Astrocyte (in vitro differentiated cells and primary cell): ENCODE measurements at regions not wholly inside any gene's neighbourhood (a gene's known extent, or its start where the extent isn't known, plus 50 kb on each side); places are given as distances from the start of the nearest gene placed in this dataset.

Experiments
- DNase-seq: peaks from one replicate; pipeline ENCODE4 v3.0.0-alpha.2; 2010; ENCODE audit warnings: low read depth
- FAIRE-seq: peaks from 2 replicates; lab custom pipeline; 2011; peaks lifted over from hg19 to GRCh38; lab: Jason Lieb, UNC
- H2AFZ ChIP-seq: 2 replicates; pipeline ENCODE4 v1.6.0; 2012; ENCODE audit warnings: low read depth, low read length, inconsistent platforms
- H3K27ac ChIP-seq: 2 replicates; pipeline ENCODE4 v1.5.1; 2011; ENCODE audit warnings: low read depth, low read length, inconsistent platforms
- H3K27me3 ChIP-seq: 2 replicates; pipeline ENCODE4 v1.6.0; 2011; ENCODE audit warnings: low read length, inconsistent platforms; ENCODE audit not compliant: insufficient read depth
- H3K36me3 ChIP-seq: 2 replicates; pipeline ENCODE4 v1.5.1; 2011; ENCODE audit warnings: low read length, inconsistent platforms; ENCODE audit not compliant: insufficient read depth
- H3K4me1 ChIP-seq: 2 replicates; pipeline ENCODE4 v1.5.1; 2011; ENCODE audit warnings: low read length, inconsistent platforms; ENCODE audit not compliant: insufficient read depth
- H3K4me2 ChIP-seq: 2 replicates; pipeline ENCODE4 v1.6.0; 2012; ENCODE audit warnings: low read length, inconsistent platforms
- H3K4me3 ChIP-seq: 2 replicates; pipeline ENCODE4 v1.5.1; 2011; ENCODE audit warnings: low read depth, mild to moderate bottlenecking, low read length, inconsistent platforms; ENCODE audit not compliant: insufficient read depth
- H3K79me2 ChIP-seq: 2 replicates; pipeline ENCODE4 v1.6.0; 2012; ENCODE audit warnings: mild to moderate bottlenecking, low read length, inconsistent platforms; ENCODE audit not compliant: insufficient read depth
- H3K9ac ChIP-seq: 2 replicates; pipeline ENCODE4 v1.6.0; 2012; ENCODE audit warnings: mild to moderate bottlenecking, low read length, inconsistent platforms
- H3K9me3 ChIP-seq: 2 replicates; pipeline ENCODE4 v1.5.1; 2012; ENCODE audit warnings: low read depth, mild to moderate bottlenecking, low read length, inconsistent platforms; ENCODE audit not compliant: insufficient read depth
- H4K20me1 ChIP-seq: 2 replicates; pipeline ENCODE4 v1.6.0; 2012; ENCODE audit warnings: low read length, inconsistent platforms; ENCODE audit not compliant: insufficient read depth
- H3K27ac Mint-ChIP-seq: one replicate; pipeline ENCODE4 v1.8.0; 2021; ENCODE audit warnings: mild to moderate bottlenecking, mixed read lengths; ENCODE audit not compliant: unreplicated experiment
- H3K27me3 Mint-ChIP-seq: one replicate; pipeline ENCODE4 v1.8.0; 2021; ENCODE audit warnings: low read depth, mixed read lengths; ENCODE audit not compliant: unreplicated experiment
- H3K36me3 Mint-ChIP-seq: one replicate; pipeline ENCODE4 v1.8.0; 2021; ENCODE audit warnings: low read depth, mixed read lengths; ENCODE audit not compliant: unreplicated experiment
- H3K4me1 Mint-ChIP-seq: one replicate; pipeline ENCODE4 v1.8.0; 2021; ENCODE audit warnings: low read depth, mixed read lengths; ENCODE audit not compliant: unreplicated experiment
- H3K4me3 Mint-ChIP-seq: one replicate; pipeline ENCODE4 v1.8.0; 2021; ENCODE audit warnings: mild to moderate bottlenecking, moderate library complexity, mixed read lengths; ENCODE audit not compliant: unreplicated experiment
- H3K9me3 Mint-ChIP-seq: one replicate; pipeline ENCODE4 v1.8.0; 2021; ENCODE audit warnings: mild to moderate bottlenecking, mixed read lengths; ENCODE audit not compliant: unreplicated experiment
- CTCF ChIP-seq: IDR thresholded peaks from 2 replicates; pipeline ENCODE4 v1.5.1; 2011; ENCODE audit warnings: low read depth, mild to moderate bottlenecking, inconsistent platforms, low read length, moderate library complexity; ENCODE audit not compliant: insufficient read depth
- EZH2 ChIP-seq: IDR thresholded peaks from 2 replicates; pipeline ENCODE4 v1.6.1; 2012; ENCODE audit warnings: mild to moderate bottlenecking, low read length, inconsistent platforms; ENCODE audit not compliant: insufficient read depth

GRCh38 chr2:150133623-150134022 lies 353.8 kb downstream of the RND3 start:
- Mint-ChIP-seq H3K4me1 (peaks cover 26% of the 10 kb centered on the region), H3K4me3 (no peak overlapping the region), H3K36me3 (no peaks in the 10 kb centered on the region), H3K27ac (peak overlapping the region; percentile 89), H3K9me3 (no peaks in the 10 kb centered on the region), H3K27me3 (no peaks in the 10 kb centered on the region)
- H3K79me2 ChIP-seq = no peaks in the 10 kb centered on the region
- peak overlapping the region; percentile 87 for H3K27ac ChIP-seq
- peak overlapping the region; percentile 30 for H3K4me3 ChIP-seq
- no peaks in the 10 kb centered on the region for H3K9me3 ChIP-seq
- H3K4me2 ChIP-seq = peak overlapping the region; percentile 66
- no peaks in the 10 kb centered on the region for H4K20me1 ChIP-seq
- H3K4me1 ChIP-seq = peaks cover 17% of the 10 kb centered on the region
- DNase-seq = peak; percentile 97
- FAIRE-seq = peak; percentile 87
- TF ChIP-seq EZH2 = no peak
- H3K27me3 ChIP-seq = no peaks in the 10 kb centered on the region
- peak overlapping the region; percentile 63 for H3K9ac ChIP-seq
- H3K36me3 ChIP-seq = no peaks in the 10 kb centered on the region
- H2AFZ ChIP-seq = no peak overlapping the region

GRCh38 chr2:150129921-150130575 lies 357.4 kb downstream of the RND3 start:
- H3K27me3 Mint-ChIP-seq = no peaks in the 10 kb centered on the region
- no peaks in the 10 kb centered on the region for H3K36me3 Mint-ChIP-seq
- no peak overlapping the region for H3K27ac Mint-ChIP-seq

GRCh38 chr2:150127995-150128394 lies 359.5 kb downstream of the RND3 start:
- H3K9me3 Mint-ChIP-seq = peaks cover 3% of the 10 kb centered on the region
- Histone ChIP-seq H3K4me2 (peak overlapping the region; percentile 50), H3K36me3 (no peaks in the 10 kb centered on the region), H3K4me3 (no peak overlapping the region), H4K20me1 (no peaks in the 10 kb centered on the region), H3K79me2 (no peaks in the 10 kb centered on the region), H2AFZ (no peak overlapping the region), H3K9ac (peak overlapping the region; percentile 38), H3K9me3 (no peaks in the 10 kb centered on the region), H3K27me3 (no peaks in the 10 kb centered on the region), H3K27ac (peak overlapping the region; percentile 83), H3K4me1 (peaks cover 43% of the 10 kb centered on the region)
- H3K27ac Mint-ChIP-seq = peak overlapping the region; percentile 88
- H3K36me3 Mint-ChIP-seq = no peaks in the 10 kb centered on the region
- H3K27me3 Mint-ChIP-seq = no peaks in the 10 kb centered on the region
- H3K4me3 Mint-ChIP-seq = no peak overlapping the region
- peaks cover 30% of the 10 kb centered on the region for H3K4me1 Mint-ChIP-seq
- DNase-seq = peak; percentile 71
- FAIRE-seq = peak; percentile 75
- TF ChIP-seq CTCF (no peak), EZH2 (no peak)

More at GRCh38 chr2:150129921-150130575, 357.4 kb downstream of the RND3 start:
- Histone ChIP-seq H4K20me1 (no peaks in the 10 kb centered on the region), H3K4me2 (no peak overlapping the region), H3K4me1 (peaks cover 47% of the 10 kb centered on the region), H2AFZ (no peak overlapping the region), H3K27ac (no peak overlapping the region), H3K9me3 (no peaks in the 10 kb centered on the region), H3K27me3 (no peaks in the 10 kb centered on the region), H3K79me2 (no peaks in the 10 kb centered on the region), H3K9ac (no peak overlapping the region), H3K4me3 (no peak overlapping the region), H3K36me3 (no peaks in the 10 kb centered on the region)
- H3K4me1 Mint-ChIP-seq = peaks cover 42% of the 10 kb centered on the region
- H3K9me3 Mint-ChIP-seq = peaks cover 3% of the 10 kb centered on the region
- no peak overlapping the region for H3K4me3 Mint-ChIP-seq
- TF ChIP-seq CTCF (no peak), EZH2 (no peak)
- FAIRE-seq (no peak), DNase-seq (no peak)
